ENCODE measurements at regions not wholly inside any gene's neighbourhood (a gene's known extent, or its start where the extent isn't known, plus 50 kb on each side); places are given as distances from the start of the nearest gene placed in this dataset.

DNA sequence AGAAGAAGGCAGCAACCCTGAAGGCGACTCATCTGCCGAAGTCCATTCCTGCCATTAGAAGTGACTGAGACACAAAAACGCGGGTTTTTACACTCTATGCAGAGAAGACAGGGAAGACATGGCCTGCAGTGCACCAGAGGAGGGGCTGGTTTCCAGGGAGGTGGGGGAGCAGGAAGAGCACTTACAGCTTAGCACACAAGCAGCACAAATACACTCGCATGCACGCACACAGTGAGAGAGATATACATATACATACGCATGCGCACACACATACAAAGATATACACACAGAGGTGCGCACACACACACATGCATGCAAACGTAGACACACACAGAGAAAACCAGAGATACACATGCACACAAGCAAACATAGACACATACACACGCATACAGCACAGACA, 210.9 kb upstream of the CSF3R start:
- no peak overlapping the region for H3K27ac Mint-ChIP-seq
- no peaks in the 10 kb centered on the region for H3K27me3 Mint-ChIP-seq (ENCODE audit: low read depth)
- intact Hi-C loops (cut with micrococcal nuclease) = no loop called here
- no peaks in the 10 kb centered on the region for H3K4me1 Mint-ChIP-seq (ENCODE audit: low read depth)
- no peaks in the 10 kb centered on the region for H3K36me3 Mint-ChIP-seq (ENCODE audit: low read depth)
- DNase-seq (ENCODE audit: low spot score) = no peak
- H3K9me3 Mint-ChIP-seq = no peaks in the 10 kb centered on the region
- H3K4me3 Mint-ChIP-seq (ENCODE audit: low read depth) = no peak overlapping the region

DNA sequence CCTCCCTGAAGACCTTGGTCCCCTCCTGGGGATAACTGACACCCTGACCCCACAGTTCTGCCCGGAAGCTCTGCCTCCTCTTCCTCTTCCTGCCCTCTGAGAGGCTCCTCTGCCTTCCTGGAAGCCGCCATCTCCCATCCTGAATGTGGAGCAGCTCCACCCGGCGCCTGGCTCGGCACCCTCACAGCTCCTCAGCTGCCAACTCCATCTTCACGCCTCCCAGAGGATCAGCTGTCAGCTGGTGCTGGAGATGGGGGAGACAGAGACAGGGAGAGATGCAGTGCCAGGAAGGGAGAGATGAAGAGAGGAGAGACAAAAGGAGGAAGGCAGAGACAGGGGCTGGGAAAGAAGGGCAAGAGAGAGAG, 210.4 kb upstream of the CSF3R start:
- no peak overlapping the region for H3K4me3 Mint-ChIP-seq (ENCODE audit: low read depth)
- no peaks in the 10 kb centered on the region for H3K36me3 Mint-ChIP-seq (ENCODE audit: low read depth)
- DNase-seq (ENCODE audit: low spot score) = no peak
- H3K4me1 Mint-ChIP-seq (ENCODE audit: low read depth) = no peaks in the 10 kb centered on the region
- intact Hi-C loops (cut with micrococcal nuclease) = no loop called here
- H3K9me3 Mint-ChIP-seq = no peaks in the 10 kb centered on the region
- H3K27me3 Mint-ChIP-seq (ENCODE audit: low read depth) = no peaks in the 10 kb centered on the region
- no peak overlapping the region for H3K27ac Mint-ChIP-seq

DNA sequence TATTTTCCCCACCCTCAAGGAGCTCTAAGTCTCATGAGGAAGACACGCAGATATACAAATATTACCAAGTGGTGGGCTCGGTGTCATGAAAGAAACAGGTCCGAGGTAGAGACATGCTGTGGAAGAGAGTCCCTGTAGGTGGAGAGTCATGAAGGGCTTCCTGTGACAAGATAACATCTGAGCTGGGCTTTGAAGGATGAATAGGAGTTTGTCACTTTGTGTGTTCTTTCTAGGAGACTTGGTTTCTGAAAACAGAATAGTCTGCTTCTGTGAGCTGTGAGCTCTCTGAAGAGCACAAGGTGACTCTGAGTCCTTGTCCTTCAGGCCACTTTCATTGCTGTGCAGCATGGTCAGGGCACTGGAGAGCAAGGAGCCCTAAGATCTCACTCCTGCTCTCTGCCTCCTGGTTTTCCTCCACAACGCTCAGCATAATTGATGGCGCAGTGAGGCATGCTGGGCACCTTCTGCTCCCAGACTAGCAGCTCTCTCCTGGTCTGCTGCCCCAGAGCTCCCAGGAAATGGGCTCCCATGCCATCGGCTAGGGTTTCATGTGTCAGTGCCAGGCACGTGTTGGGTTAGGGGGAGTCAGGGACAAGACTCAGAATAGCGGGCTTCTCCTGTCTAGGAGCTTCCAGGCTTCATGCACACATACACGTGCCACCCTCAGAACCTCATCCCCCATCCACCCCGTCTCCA, 209.9 kb upstream of the CSF3R start:
- DNase-seq (ENCODE audit: low spot score) = no peak
- Mint-ChIP-seq H3K27ac (no peak overlapping the region), H3K4me3 (ENCODE audit: low read depth) (no peak overlapping the region), H3K4me1 (ENCODE audit: low read depth) (no peaks in the 10 kb centered on the region), H3K36me3 (ENCODE audit: low read depth) (no peaks in the 10 kb centered on the region), H3K27me3 (ENCODE audit: low read depth) (no peaks in the 10 kb centered on the region), H3K9me3 (no peaks in the 10 kb centered on the region)
- intact Hi-C loops (cut with micrococcal nuclease) = no loop called here

DNA sequence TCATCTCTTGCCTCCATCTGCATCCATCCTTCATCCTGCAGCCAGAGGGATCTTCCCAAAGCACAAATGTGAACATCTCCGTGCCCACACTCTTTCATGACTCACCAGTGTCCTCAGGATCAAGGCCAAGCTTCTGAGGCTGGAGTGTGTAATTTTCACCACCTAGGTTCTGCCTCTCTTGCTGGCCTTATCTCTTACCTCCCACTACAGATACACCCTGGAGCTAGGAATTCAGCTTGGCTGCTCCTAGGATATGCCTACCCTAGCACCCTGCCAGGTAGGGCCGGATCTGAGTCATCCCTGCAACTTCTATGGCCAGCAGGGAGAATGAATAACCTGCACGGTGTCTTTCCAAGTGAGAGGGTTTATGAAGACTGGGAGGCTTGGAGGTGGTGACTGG, 208.7 kb upstream of the CSF3R start:
- intact Hi-C loops (cut with micrococcal nuclease) = no loop called here
- no peaks in the 10 kb centered on the region for H3K4me1 Mint-ChIP-seq (ENCODE audit: low read depth)
- no peaks in the 10 kb centered on the region for H3K27me3 Mint-ChIP-seq (ENCODE audit: low read depth)
- DNase-seq (ENCODE audit: low spot score) = no peak
- H3K36me3 Mint-ChIP-seq (ENCODE audit: low read depth) = no peaks in the 10 kb centered on the region
- no peaks in the 10 kb centered on the region for H3K9me3 Mint-ChIP-seq
- no peak overlapping the region for H3K4me3 Mint-ChIP-seq (ENCODE audit: low read depth)
- H3K27ac Mint-ChIP-seq = no peak overlapping the region

DNA sequence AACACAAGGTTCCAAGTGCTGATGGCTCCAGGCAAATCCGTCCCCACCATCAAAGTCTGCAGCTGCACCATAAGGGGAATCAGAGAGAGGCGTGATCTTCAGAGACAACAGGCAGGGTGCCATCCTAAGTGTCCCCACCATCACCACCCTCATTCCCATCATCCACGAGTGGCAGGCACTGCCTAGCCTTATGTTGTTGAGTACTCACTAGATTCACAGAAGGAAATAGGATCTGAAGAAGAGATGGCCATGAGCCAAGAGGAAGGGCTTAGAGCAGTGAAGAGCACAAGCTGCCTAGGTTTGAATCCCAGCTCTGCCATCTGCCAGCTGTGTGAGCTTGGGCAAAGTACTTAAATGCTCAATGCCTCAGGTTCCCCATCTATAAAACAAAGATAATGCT, 207.3 kb upstream of the CSF3R start:
- Mint-ChIP-seq H3K27ac (no peak overlapping the region), H3K36me3 (ENCODE audit: low read depth) (no peaks in the 10 kb centered on the region), H3K4me1 (ENCODE audit: low read depth) (no peaks in the 10 kb centered on the region), H3K4me3 (ENCODE audit: low read depth) (no peak overlapping the region), H3K9me3 (no peaks in the 10 kb centered on the region), H3K27me3 (ENCODE audit: low read depth) (no peaks in the 10 kb centered on the region)
- intact Hi-C loops (cut with micrococcal nuclease) = no loop called here
- no peak for DNase-seq (ENCODE audit: low spot score)

DNA sequence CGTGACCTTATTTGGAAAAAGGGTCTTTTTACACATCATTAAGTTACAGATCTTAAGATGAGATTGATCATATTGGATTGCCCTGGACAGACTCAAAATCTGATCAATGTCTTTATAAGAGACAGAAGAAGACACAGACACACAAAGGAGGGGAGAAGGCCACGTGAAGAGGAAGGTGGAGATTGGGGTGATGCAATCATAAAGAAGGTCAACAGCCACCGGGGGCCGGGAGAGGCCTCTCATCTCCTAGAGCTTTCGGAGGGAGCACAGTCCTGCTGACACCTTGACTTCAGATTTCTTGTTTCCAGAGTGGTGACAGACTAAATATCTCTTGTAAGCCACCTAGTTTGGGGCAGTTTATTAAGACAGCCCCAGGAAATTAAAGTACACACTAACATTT, 204.6 kb upstream of the CSF3R start:
- intact Hi-C loops (cut with micrococcal nuclease) = no loop called here
- no peak for DNase-seq (ENCODE audit: low spot score)
- H3K4me3 Mint-ChIP-seq (ENCODE audit: low read depth) = no peak overlapping the region
- H3K4me1 Mint-ChIP-seq (ENCODE audit: low read depth) = no peaks in the 10 kb centered on the region
- H3K9me3 Mint-ChIP-seq = no peaks in the 10 kb centered on the region
- H3K27ac Mint-ChIP-seq = no peak overlapping the region
- no peaks in the 10 kb centered on the region for H3K27me3 Mint-ChIP-seq (ENCODE audit: low read depth)
- H3K36me3 Mint-ChIP-seq (ENCODE audit: low read depth) = no peaks in the 10 kb centered on the region

DNA sequence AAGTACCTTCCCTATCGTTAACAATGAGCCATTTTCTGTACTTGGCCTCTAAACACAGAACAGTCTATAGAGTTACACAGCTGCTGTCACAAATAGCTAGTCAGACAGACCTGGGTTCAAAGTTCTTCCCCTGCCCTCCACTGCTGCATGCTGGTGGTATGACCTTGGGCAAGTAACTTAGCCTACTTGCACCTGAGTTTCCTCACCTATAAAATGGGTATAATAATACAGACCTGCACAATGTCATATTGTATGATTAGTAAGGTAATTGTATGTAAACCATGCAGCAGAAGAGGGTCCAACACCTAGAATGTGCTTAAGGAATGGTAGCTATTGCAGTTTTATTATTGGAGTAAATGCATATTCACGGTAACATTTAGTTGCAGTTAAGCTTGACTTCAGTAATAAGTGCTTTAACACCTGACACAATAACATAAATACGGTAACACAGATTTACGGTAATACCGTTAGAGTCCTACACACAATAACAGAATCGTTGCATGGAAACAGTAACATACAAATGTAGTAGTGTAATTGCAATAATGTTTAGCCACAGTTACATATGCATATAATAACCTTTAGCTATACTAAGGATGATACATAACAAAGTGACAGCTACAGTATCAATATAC, 193.3 kb upstream of the CSF3R start:
- Mint-ChIP-seq H3K36me3 (ENCODE audit: low read depth) (no peaks in the 10 kb centered on the region), H3K4me1 (ENCODE audit: low read depth) (no peaks in the 10 kb centered on the region), H3K27me3 (ENCODE audit: low read depth) (peaks cover 16% of the 10 kb centered on the region), H3K4me3 (ENCODE audit: low read depth) (no peak overlapping the region), H3K27ac (no peak overlapping the region), H3K9me3 (no peaks in the 10 kb centered on the region)
- intact Hi-C loops (cut with micrococcal nuclease) = no loop called here
- no peak for DNase-seq (ENCODE audit: low spot score)

DNA sequence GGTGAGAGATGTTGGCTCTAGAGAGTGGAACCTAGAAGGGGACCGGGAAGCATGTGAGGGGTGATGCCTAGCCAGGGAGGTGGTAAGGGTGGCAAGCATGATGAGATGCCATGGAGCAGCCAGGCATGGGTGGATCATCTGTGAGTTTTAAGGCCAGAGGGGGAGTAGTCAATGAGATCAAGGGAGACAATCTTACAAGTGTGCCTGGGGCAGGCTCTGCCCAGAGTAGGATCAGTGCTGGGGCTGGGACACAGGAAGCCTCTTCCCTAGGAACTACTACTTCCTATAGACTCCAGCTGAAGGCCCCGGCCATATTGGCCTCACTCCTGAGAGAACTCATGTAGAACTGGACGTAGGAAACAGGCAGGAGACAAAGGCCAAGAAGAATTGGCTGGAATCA, 192.4 kb upstream of the CSF3R start:
- Mint-ChIP-seq H3K4me3 (ENCODE audit: low read depth) (no peak overlapping the region), H3K36me3 (ENCODE audit: low read depth) (no peaks in the 10 kb centered on the region), H3K27ac (no peak overlapping the region), H3K27me3 (ENCODE audit: low read depth) (peaks cover 16% of the 10 kb centered on the region), H3K4me1 (ENCODE audit: low read depth) (no peaks in the 10 kb centered on the region), H3K9me3 (no peaks in the 10 kb centered on the region)
- DNase-seq (ENCODE audit: low spot score) = no peak
- intact Hi-C loops (cut with micrococcal nuclease) = no loop called here

DNA sequence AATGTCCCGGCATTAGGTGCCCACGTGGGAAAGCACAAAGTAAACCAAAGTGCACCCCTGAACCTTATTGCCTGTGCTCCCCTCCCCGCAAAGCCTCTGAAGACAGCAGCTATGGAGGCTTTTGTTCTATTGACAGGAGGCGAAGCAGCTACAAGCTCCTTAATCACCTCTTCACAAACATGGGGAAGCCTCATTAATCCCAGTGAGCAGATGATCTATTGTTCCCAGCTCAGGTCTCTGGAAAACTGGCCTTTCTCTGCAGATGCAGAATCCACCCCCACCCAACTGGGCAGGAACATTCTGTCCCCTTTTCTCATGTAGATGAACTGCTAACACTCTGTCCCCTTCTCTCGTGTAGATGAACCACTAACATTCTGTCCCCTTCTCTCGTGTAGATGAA, 190.5 kb upstream of the CSF3R start:
- Mint-ChIP-seq H3K27me3 (ENCODE audit: low read depth) (peaks cover 13% of the 10 kb centered on the region), H3K9me3 (no peaks in the 10 kb centered on the region), H3K36me3 (ENCODE audit: low read depth) (no peaks in the 10 kb centered on the region), H3K27ac (no peak overlapping the region), H3K4me1 (ENCODE audit: low read depth) (no peaks in the 10 kb centered on the region), H3K4me3 (ENCODE audit: low read depth) (no peak overlapping the region)
- intact Hi-C loops (cut with micrococcal nuclease) = no loop called here
- DNase-seq (ENCODE audit: low spot score) = no peak

DNA sequence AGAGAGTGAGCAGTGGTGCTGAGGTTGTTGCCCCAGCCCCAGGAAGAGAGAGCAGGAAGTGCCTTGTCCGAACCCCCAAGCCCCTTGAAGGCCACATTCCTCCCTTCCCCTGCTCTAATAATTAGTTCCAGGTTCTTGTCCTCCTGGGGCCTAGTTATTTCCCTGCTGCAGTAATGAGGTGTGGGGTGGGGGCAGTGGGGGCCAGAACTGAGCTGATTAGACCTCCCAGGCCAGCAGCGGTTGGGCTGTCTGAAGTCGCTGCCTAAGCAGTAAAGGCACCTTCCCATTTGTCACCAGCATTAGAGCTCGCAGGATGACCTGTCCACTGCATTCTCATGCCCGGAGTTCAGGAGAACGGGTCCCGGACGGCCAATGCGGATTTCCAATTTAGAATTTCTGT, 186.5 kb upstream of the CSF3R start:
- no peak for DNase-seq (ENCODE audit: low spot score)
- Mint-ChIP-seq H3K36me3 (ENCODE audit: low read depth) (no peaks in the 10 kb centered on the region), H3K27me3 (ENCODE audit: low read depth) (no peaks in the 10 kb centered on the region), H3K27ac (no peak overlapping the region), H3K4me1 (ENCODE audit: low read depth) (peaks cover 3% of the 10 kb centered on the region), H3K4me3 (ENCODE audit: low read depth) (no peak overlapping the region), H3K9me3 (no peaks in the 10 kb centered on the region)
- intact Hi-C loops (cut with micrococcal nuclease) = no loop called here

DNA sequence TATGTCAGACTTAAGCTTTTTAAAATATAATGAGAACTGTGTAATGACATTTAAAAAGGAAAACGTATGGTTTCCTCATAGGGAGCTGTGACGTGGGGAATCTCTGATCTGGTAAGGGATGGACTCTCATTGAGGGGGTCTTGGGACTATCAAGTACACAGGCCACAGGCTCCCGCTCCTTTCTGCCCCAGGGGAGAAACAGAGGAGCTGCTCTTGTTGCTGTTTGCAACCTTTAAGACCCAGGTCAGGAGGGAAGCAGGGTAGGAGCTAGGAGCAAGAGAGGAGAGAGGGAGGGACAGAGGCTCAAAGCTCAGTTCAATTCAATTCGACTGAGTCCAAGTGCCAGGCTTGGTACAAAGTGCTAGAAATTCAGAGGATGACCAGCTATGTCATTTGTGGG, 185.1 kb upstream of the CSF3R start:
- intact Hi-C loops (cut with micrococcal nuclease) = no loop called here
- Mint-ChIP-seq H3K27me3 (ENCODE audit: low read depth) (no peaks in the 10 kb centered on the region), H3K4me1 (ENCODE audit: low read depth) (peaks cover 3% of the 10 kb centered on the region), H3K36me3 (ENCODE audit: low read depth) (no peaks in the 10 kb centered on the region), H3K4me3 (ENCODE audit: low read depth) (no peak overlapping the region), H3K9me3 (no peaks in the 10 kb centered on the region), H3K27ac (no peak overlapping the region)
- DNase-seq (ENCODE audit: low spot score) = no peak

DNA sequence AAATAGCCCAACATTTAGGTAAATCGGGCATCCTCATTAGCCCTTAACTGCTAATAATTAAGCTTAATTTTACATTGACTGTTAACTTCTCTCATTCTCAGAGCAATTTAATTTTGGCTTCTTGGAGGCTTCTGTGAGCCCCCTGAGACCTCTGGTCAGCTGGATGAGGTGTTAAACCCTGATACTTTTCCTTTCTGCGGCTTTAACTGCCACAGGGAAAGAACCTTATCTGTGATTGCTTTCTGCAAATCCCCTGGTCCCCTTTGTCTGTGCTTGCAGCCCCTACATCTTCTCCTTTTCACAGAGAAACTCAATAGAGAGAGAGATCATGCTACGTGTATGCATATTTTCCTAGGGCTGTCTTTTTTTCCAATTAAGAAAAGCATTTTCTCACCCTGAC, 184.5 kb upstream of the CSF3R start:
- Mint-ChIP-seq H3K4me1 (ENCODE audit: low read depth) (peaks cover 3% of the 10 kb centered on the region), H3K9me3 (no peaks in the 10 kb centered on the region), H3K27me3 (ENCODE audit: low read depth) (no peaks in the 10 kb centered on the region), H3K4me3 (ENCODE audit: low read depth) (no peak overlapping the region), H3K36me3 (ENCODE audit: low read depth) (no peaks in the 10 kb centered on the region), H3K27ac (no peak overlapping the region)
- no peak for DNase-seq (ENCODE audit: low spot score)
- intact Hi-C loops (cut with micrococcal nuclease) = no loop called here

DNA sequence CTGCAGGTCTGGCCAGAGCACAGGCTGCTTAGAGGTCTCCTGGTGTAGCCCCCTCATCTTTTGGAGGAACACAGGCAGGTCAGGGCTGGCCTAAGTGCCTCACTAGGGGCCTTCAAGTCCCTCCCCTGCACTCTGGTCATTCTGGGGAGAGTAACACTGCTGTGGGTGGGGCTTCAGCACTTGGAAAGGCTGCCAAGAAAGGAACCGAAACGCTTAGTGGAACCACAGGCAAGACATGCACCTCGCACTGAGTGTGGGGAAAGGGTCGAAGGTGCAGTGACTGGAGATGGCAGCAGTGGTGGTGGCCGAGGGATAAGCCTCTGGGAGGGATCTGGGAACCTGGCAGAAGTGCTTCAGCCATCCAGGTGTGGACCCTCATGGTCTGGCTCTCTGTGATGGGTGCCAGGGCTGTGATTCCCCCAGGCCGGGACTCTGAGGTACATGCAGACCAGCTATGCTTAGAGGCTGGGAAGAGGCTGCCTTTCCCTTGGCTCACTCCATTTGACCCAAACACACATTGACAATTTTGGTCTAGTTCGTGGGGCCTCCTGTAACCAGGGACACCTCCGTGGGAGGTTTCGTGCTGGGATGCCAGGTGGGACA, 182.9 kb upstream of the CSF3R start:
- no peak overlapping the region for H3K27ac Mint-ChIP-seq

More for the DNA sequence above, 182.9 kb upstream of the CSF3R start:
- Mint-ChIP-seq H3K27me3 (ENCODE audit: low read depth) (no peaks in the 10 kb centered on the region), H3K4me3 (ENCODE audit: low read depth) (no peak overlapping the region), H3K9me3 (no peaks in the 10 kb centered on the region), H3K36me3 (ENCODE audit: low read depth) (no peaks in the 10 kb centered on the region), H3K4me1 (ENCODE audit: low read depth) (peaks cover 3% of the 10 kb centered on the region)
- intact Hi-C loops (cut with micrococcal nuclease) = no loop called here
- no peak for DNase-seq (ENCODE audit: low spot score)

All from activated T-helper 2 cell treated with anti-CD3 and anti-CD28 coated beads, Interferon-gamma antibody, Interleukin-2, Interleukin-4, amounts not matched to agents 10 μg/mL and 5 μg/mL and 100 μg/mL, durations not matched to agents 14 hours and 24 hours and 36 hours (primary cell).